ENCODE measurements at regions not wholly inside any gene's neighbourhood (a gene's known extent, or its start where the extent isn't known, plus 50 kb on each side); places are given as distances from the start of the nearest gene placed in this dataset.

- TF ChIP-seq CTCF (IDR thresholded peaks at IDR 0.05) (no peak), POLR2A (IDR thresholded peaks at IDR 0.05) (no peak), POLR2AphosphoS5 (IDR thresholded peaks at IDR 0.05; ENCODE audit: insufficient read depth in 1 of 2, low read depth in 1 of 2) (no peak)
Measured at GRCh38 chr1:239563681-239564080, 177.3 kb downstream of the CHRM3 start.

Data from vagina (tissue), 2 donors.